HG03432 (cell line): ENCODE measurements at regions not wholly inside any gene's neighbourhood (a gene's known extent, or its start where the extent isn't known, plus 50 kb on each side); places are given as distances from the start of the nearest gene placed in this dataset.

Experiments
- ATAC-seq: cut with Tn5 transposase; IDR thresholded peaks from one replicate; pipeline ENCODE4 v1.9.1; 2021; ENCODE audit warnings: mild to moderate bottlenecking, moderate library complexity; ENCODE audit not compliant: unreplicated experiment

- ATAC-seq = no peak
Measured at GRCh38 chr20:60808003-60808672, 443.9 kb upstream of the CDH4 start.

GRCh38 chr20:60808701-60809100 is 443.4 kb upstream of the CDH4 start:
- ATAC-seq = no peak

GRCh38 chr20:60810561-60810960 is 441.5 kb upstream of the CDH4 start:
- ATAC-seq = no peak

GRCh38 chr20:60812561-60812960 is 439.5 kb upstream of the CDH4 start:
- no peak for ATAC-seq

GRCh38 chr20:60813066-60813465 is 439.0 kb upstream of the CDH4 start:
- no peak for ATAC-seq

- ATAC-seq = no peak
Measured at GRCh38 chr20:60815656-60816055, 436.4 kb upstream of the CDH4 start.

GRCh38 chr20:60816901-60817300 is 435.2 kb upstream of the CDH4 start:
- no peak for ATAC-seq

- no peak for ATAC-seq
Measured at GRCh38 chr20:60817891-60818290, 434.2 kb upstream of the CDH4 start.

GRCh38 chr20:60819511-60819910 is 432.6 kb upstream of the CDH4 start:
- ATAC-seq = no peak

GRCh38 chr20:60820149-60820548 is 431.9 kb upstream of the CDH4 start:
- no peak for ATAC-seq

GRCh38 chr20:60820918-60821317 is 431.1 kb upstream of the CDH4 start:
- ATAC-seq = no peak

- no peak for ATAC-seq
Measured at GRCh38 chr20:60822699-60823607, 429.1 kb upstream of the CDH4 start.

GRCh38 chr20:60835876-60836275 is 416.2 kb upstream of the CDH4 start:
- no peak for ATAC-seq

GRCh38 chr20:60837173-60837770 is 414.8 kb upstream of the CDH4 start:
- no peak for ATAC-seq

- ATAC-seq = no peak
Measured at GRCh38 chr20:60838297-60838696, 413.8 kb upstream of the CDH4 start.

- no peak for ATAC-seq
Measured at GRCh38 chr20:60840971-60841370, 411.1 kb upstream of the CDH4 start.

GRCh38 chr20:60845146-60845545 is 406.9 kb upstream of the CDH4 start:
- ATAC-seq = no peak

- ATAC-seq = no peak
Measured at GRCh38 chr20:60851826-60852704, 400.0 kb upstream of the CDH4 start.

- ATAC-seq = no peak
Measured at GRCh38 chr20:60857708-60858107, 394.4 kb upstream of the CDH4 start.

- ATAC-seq = no peak
Measured at GRCh38 chr20:60862601-60863000, 389.5 kb upstream of the CDH4 start.

- ATAC-seq = no peak
Measured at GRCh38 chr20:60863548-60863947, 388.5 kb upstream of the CDH4 start.
